H9 (cell line): ENCODE measurements at regions not wholly inside any gene's neighbourhood (a gene's known extent, or its start where the extent isn't known, plus 50 kb on each side); places are given as distances from the start of the nearest gene placed in this dataset.

Experiments used
- DNase-seq: peaks from one replicate; pipeline ENCODE4 v3.0.0-alpha.2; 2017
- H2AFZ ChIP-seq: one replicate; pipeline ENCODE4 v1.6.1; 2013; ENCODE audit warnings: mild to moderate bottlenecking, low read length, control low read depth, moderate library complexity
- H2AK5ac ChIP-seq: 2 replicates; pipeline ENCODE4 v1.6.1; 2013; ENCODE audit warnings: low read length, control low read depth, mixed read lengths; ENCODE audit not compliant: insufficient read length
- H2BK120ac ChIP-seq: one replicate; pipeline ENCODE4 v1.6.1; 2013; ENCODE audit warnings: low read depth, mild to moderate bottlenecking, low read length, control low read depth, inconsistent platforms; ENCODE audit not compliant: poor library complexity, severe bottlenecking
- H2BK12ac ChIP-seq: 2 replicates; pipeline ENCODE4 v1.6.1; 2013; ENCODE audit warnings: low read length, control low read depth, mixed read lengths, low read depth; ENCODE audit not compliant: insufficient read length
- H2BK15ac ChIP-seq: 2 replicates; pipeline ENCODE4 v1.6.1; 2013; ENCODE audit warnings: low read depth, low read length, control low read depth
- H2BK20ac ChIP-seq: one replicate; pipeline ENCODE4 v1.6.1; 2013; ENCODE audit warnings: low read depth, mild to moderate bottlenecking, low read length, control low read depth, inconsistent platforms; ENCODE audit not compliant: poor library complexity, severe bottlenecking
- H2BK5ac ChIP-seq: 2 replicates; pipeline ENCODE4 v1.6.1; 2013; ENCODE audit warnings: low read length, control low read depth, mixed read lengths; ENCODE audit not compliant: insufficient read length
- H3K14ac ChIP-seq: 2 replicates; pipeline ENCODE4 v1.6.1; 2013; ENCODE audit warnings: low read length, control low read depth; ENCODE audit not compliant: insufficient read depth
- H3K18ac ChIP-seq: 2 replicates; pipeline ENCODE4 v1.6.1; 2013; ENCODE audit warnings: low read depth, mild to moderate bottlenecking, mixed read lengths, low read length, control low read depth; ENCODE audit not compliant: insufficient read length
- H3K23ac ChIP-seq: 2 replicates; pipeline ENCODE4 v1.6.1; 2013; ENCODE audit warnings: low read length, control low read depth, mixed read lengths, low read depth; ENCODE audit not compliant: insufficient read length
- H3K23me2 ChIP-seq: 2 replicates; pipeline ENCODE4 v1.6.1; 2013; ENCODE audit warnings: low read depth, mild to moderate bottlenecking, mixed read lengths, low read length, control low read depth; ENCODE audit not compliant: insufficient read length, poor library complexity, severe bottlenecking
- H3K27ac ChIP-seq: 2 replicates; pipeline ENCODE4 v1.5.1; 2013; ENCODE audit warnings: low read length, control low read depth, mixed read lengths, low read depth; ENCODE audit not compliant: insufficient read length
- H3K27me3 ChIP-seq: 2 replicates; pipeline ENCODE4 v1.6.1; 2013; ENCODE audit warnings: low read length, control low read depth, inconsistent platforms; ENCODE audit not compliant: insufficient read depth
- H3K4ac ChIP-seq: 2 replicates; pipeline ENCODE4 v1.6.1; 2013; ENCODE audit warnings: low read depth, mild to moderate bottlenecking, control low read depth, inconsistent platforms, low read length, moderate library complexity
- H3K4me1 ChIP-seq: 2 replicates; pipeline ENCODE4 v1.6.1; 2013; ENCODE audit warnings: low read length, control low read depth, inconsistent platforms; ENCODE audit not compliant: insufficient read depth
- H3K4me2 ChIP-seq: 2 replicates; pipeline ENCODE4 v1.6.1; 2013; ENCODE audit warnings: low read length, control low read depth, mixed read lengths; ENCODE audit not compliant: insufficient read length, insufficient read depth
- H3K56ac ChIP-seq: 2 replicates; pipeline ENCODE4 v1.6.1; 2013; ENCODE audit warnings: low read depth, mild to moderate bottlenecking, mixed read lengths, low read length, control low read depth; ENCODE audit not compliant: insufficient read length
- H3K79me1 ChIP-seq: 2 replicates; pipeline ENCODE4 v1.6.1; 2013; ENCODE audit warnings: low read depth, mild to moderate bottlenecking, moderate library complexity, low read length, control low read depth, inconsistent platforms; ENCODE audit not compliant: insufficient read depth, poor library complexity, severe bottlenecking
- H3K79me2 ChIP-seq: 2 replicates; pipeline ENCODE4 v1.6.1; 2013; ENCODE audit warnings: low read length, control low read depth, inconsistent platforms; ENCODE audit not compliant: insufficient read depth
- H3K9ac ChIP-seq: 2 replicates; pipeline ENCODE4 v1.6.1; 2013; ENCODE audit warnings: low read length, control low read depth, mixed read lengths; ENCODE audit not compliant: insufficient read length; ENCODE audit errors: extremely low read depth
- H3K9me3 ChIP-seq: one replicate; pipeline ENCODE4 v1.6.1; 2013; ENCODE audit warnings: low read depth, low read length, inconsistent platforms; ENCODE audit not compliant: control insufficient read depth
- H3T11ph ChIP-seq: one replicate; pipeline ENCODE4 v1.6.1; 2013; ENCODE audit warnings: mild to moderate bottlenecking, low read length, control low read depth, inconsistent platforms
- H4K20me1 ChIP-seq: one replicate; pipeline ENCODE4 v1.6.1; 2013; ENCODE audit not compliant: control insufficient read depth, insufficient read length, insufficient read depth
- H4K5ac ChIP-seq: 2 replicates; pipeline ENCODE4 v1.6.1; 2013; ENCODE audit warnings: low read depth, mild to moderate bottlenecking, mixed read lengths, low read length, control low read depth; ENCODE audit not compliant: insufficient read length
- H4K8ac ChIP-seq: replicated peaks from 2 replicates; pipeline ENCODE4 v1.6.1; 2013; ENCODE audit warnings: low read length, control low read depth, mixed read lengths, low read depth; ENCODE audit not compliant: insufficient read length
- H4K91ac ChIP-seq: 2 replicates; pipeline ENCODE4 v1.6.1; 2013; ENCODE audit warnings: low read depth, mild to moderate bottlenecking, moderate library complexity, mixed read lengths, low read length, control low read depth; ENCODE audit not compliant: insufficient read length
- H3K27ac Mint-ChIP-seq, 3 experiments: 2 replicates in 2 of 3; 3 replicates in 1 of 3; pipeline ENCODE4 v1.8.0; 2020 to 2021; ENCODE audit warnings: mixed read lengths in 3 of 3, mild to moderate bottlenecking in 1 of 3, moderate library complexity in 1 of 3
- H3K27me3 Mint-ChIP-seq: 2 replicates; pipeline ENCODE4 v1.8.0; 2021; ENCODE audit warnings: low read depth, mild to moderate bottlenecking, moderate library complexity, mixed read lengths
- H3K36me3 Mint-ChIP-seq, 3 experiments: 2 replicates in 2 of 3; 3 replicates in 1 of 3; pipeline ENCODE4 v1.8.0; 2020 to 2021; ENCODE audit warnings: low read depth in 3 of 3, mixed read lengths in 3 of 3; ENCODE audit not compliant: insufficient read depth in 1 of 3
- H3K4me1 Mint-ChIP-seq, 2 experiments: 2 replicates each; pipeline ENCODE4 v1.8.0; 2020; ENCODE audit warnings: mixed read lengths in 2 of 2
- H3K4me3 Mint-ChIP-seq, 2 experiments: 2 replicates in 1 of 2; 3 replicates in 1 of 2; pipeline ENCODE4 v1.8.0; 2020 to 2021; ENCODE audit warnings: mild to moderate bottlenecking in 2 of 2, mixed read lengths in 2 of 2, moderate library complexity in 1 of 2
- H3K9me3 Mint-ChIP-seq, 2 experiments: 2 replicates in 1 of 2; 3 replicates in 1 of 2; pipeline ENCODE4 v1.8.0; 2020; ENCODE audit warnings: mild to moderate bottlenecking in 2 of 2, mixed read lengths in 2 of 2, moderate library complexity in 1 of 2
- whole genome bisulfite sequencing: extraction: QIAGEN DNeasy Blood & Tissue Kit; methylation state at CpG from one replicate; pipeline ENCODE4 v1.1.7; 2013; ENCODE audit warnings: missing lambda C conversion rate, low lambda C conversion rate, mixed read lengths; ENCODE audit not compliant: insufficient read length; ENCODE audit errors: extremely low coverage; 5-methylcytosine and 5-hydroxymethylcytosine counted together
- TF ChIP-seq, protein P1 (sequence below): fragments of 200-600 bp; sonication (generic); conservative IDR thresholded peaks from 3 replicates; pipeline ENCODE4 v1.8.0; 2021; ENCODE audit warnings: antibody characterized with exemption, mild to moderate bottlenecking

DNA sequence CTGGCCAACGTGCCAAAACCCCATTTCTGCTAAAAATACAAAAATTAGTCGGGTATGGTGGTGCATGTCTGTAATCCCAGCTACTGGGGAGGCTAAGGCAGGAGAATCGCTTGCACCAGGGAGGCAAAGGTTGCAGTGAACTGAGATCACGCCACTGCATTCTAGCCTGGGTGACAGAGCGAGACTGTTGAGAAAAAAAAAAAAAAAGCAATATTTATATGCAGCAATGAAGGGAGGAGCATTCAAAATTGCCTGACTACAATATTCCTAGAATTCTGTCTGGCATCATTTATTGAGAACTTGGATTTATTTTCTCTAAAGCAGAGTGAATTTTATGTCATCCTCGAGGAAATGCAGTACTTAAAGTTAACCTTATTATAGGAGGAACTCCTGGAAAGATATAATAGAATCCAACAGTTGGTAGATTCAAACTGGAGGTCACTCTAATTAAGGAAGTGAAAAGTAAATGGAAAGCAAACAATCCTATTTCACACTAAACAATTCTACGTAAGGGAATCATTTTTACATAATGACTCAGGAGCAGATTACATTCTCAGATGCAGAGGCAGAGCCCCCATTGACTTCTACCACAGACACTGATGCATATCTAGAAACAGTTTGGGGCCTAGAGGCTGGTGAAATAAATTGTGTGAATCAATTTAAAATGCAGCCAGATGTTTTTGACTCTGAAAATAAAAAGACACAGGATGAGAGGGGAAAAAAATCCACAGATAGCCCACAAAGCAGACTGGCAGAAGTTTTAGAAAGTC, 82.1 kb upstream of the FHIT start:
- H2AFZ ChIP-seq, result no peak overlapping the region
- H4K91ac ChIP-seq, result no peak overlapping the region
- H4K8ac ChIP-seq, result no peak overlapping the region
- no peak overlapping the region for H2BK120ac ChIP-seq
- Mint-ChIP-seq H3K4me3 (no peak overlapping the region; a peak in 1 of 5 replicates), H3K27ac (peak overlapping the region in 2 of 3 experiments; percentile 2 to 6; a peak in 2 of 7 replicates), H3K27me3 (no peaks in the 10 kb centered on the region), H3K36me3 (peaks cover 2 to 24% (median 19%) of the 10 kb centered on the region in 3 experiments; a peak in 5 of 7 replicates), H3K9me3 (peaks cover 12 to 21% of the 10 kb centered on the region in 2 experiments), H3K4me1 (peaks cover 35 to 40% of the 10 kb centered on the region in 2 experiments)
- no peak overlapping the region for H3K4me2 ChIP-seq
- H3K14ac ChIP-seq, result no peak overlapping the region
- H3K79me1 ChIP-seq, result no peaks in the 10 kb centered on the region
- no CpG with 5 or more reads among the region's 7 CpGs for WGBS
- no peak overlapping the region for H2BK5ac ChIP-seq
- peak overlapping the region; percentile 7 for H3K18ac ChIP-seq
- no peak overlapping the region for H2BK20ac ChIP-seq
- no peaks in the 10 kb centered on the region for H3K79me2 ChIP-seq
- no peak overlapping the region for H2BK12ac ChIP-seq
- H3K27ac ChIP-seq, result no peak overlapping the region
- H3K4me1 ChIP-seq, result peaks cover 14% of the 10 kb centered on the region; the same call in 1 of the 2 replicates
- H3K27me3 ChIP-seq, result no peaks in the 10 kb centered on the region
- H3T11ph ChIP-seq, result no peak overlapping the region
- H3K56ac ChIP-seq, result no peak overlapping the region
- no peaks in the 10 kb centered on the region for H3K23me2 ChIP-seq
- no peaks in the 10 kb centered on the region for H4K20me1 ChIP-seq
- H4K5ac ChIP-seq, result no peak overlapping the region
- no peaks in the 10 kb centered on the region for H3K9me3 ChIP-seq
- H2BK15ac ChIP-seq, result no peak overlapping the region
- no peak for DNase-seq
- no peak overlapping the region for H3K9ac ChIP-seq
- H3K4ac ChIP-seq, result no peak overlapping the region
- H2AK5ac ChIP-seq, result no peak overlapping the region
- TF ChIP-seq, protein P1, sequence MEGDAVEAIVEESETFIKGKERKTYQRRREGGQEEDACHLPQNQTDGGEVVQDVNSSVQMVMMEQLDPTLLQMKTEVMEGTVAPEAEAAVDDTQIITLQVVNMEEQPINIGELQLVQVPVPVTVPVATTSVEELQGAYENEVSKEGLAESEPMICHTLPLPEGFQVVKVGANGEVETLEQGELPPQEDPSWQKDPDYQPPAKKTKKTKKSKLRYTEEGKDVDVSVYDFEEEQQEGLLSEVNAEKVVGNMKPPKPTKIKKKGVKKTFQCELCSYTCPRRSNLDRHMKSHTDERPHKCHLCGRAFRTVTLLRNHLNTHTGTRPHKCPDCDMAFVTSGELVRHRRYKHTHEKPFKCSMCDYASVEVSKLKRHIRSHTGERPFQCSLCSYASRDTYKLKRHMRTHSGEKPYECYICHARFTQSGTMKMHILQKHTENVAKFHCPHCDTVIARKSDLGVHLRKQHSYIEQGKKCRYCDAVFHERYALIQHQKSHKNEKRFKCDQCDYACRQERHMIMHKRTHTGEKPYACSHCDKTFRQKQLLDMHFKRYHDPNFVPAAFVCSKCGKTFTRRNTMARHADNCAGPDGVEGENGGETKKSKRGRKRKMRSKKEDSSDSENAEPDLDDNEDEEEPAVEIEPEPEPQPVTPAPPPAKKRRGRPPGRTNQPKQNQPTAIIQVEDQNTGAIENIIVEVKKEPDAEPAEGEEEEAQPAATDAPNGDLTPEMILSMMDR, result no peak
- no peak overlapping the region for H3K23ac ChIP-seq
